GM04503 (cell line): ENCODE measurements at regions not wholly inside any gene's neighbourhood (a gene's known extent, or its start where the extent isn't known, plus 50 kb on each side); places are given as distances from the start of the nearest gene placed in this dataset.
"Not testable (repeated sequence)": the region's sequence is repeated elsewhere in the genome, so short reads cannot be mapped to it uniquely, and the experiment has no call there.

Source experiments
- DNase-seq: peaks from one replicate; pipeline ENCODE4 v3.0.0-alpha.2; 2012; ENCODE audit warnings: low read depth

GRCh38 chr13:24931450-24932251, 164.3 kb upstream of the PABPC3 start:
- DNase-seq = no peak

GRCh38 chr13:24933106-24934023, 162.6 kb upstream of the PABPC3 start:
- not testable (repeated sequence) for DNase-seq

DNA sequence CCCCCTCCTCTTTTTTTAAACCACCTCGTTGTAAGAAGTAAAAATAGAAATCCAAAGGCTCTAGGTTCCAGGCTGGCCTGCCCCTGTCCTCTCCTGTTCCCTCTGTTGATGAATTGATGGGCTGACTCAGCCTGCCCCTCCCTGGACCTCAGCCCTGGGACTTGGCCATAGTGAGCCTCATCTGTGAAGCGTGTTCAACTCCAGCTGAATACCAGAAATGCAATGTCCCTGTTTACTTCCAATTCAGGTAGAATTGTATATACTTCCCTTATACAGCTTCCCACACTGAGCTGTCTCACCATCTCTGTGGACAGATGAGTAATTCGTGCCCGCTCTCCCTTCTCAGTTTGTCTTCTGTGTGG, 161.9 kb upstream of the PABPC3 start:
- not testable (repeated sequence) for DNase-seq

DNA sequence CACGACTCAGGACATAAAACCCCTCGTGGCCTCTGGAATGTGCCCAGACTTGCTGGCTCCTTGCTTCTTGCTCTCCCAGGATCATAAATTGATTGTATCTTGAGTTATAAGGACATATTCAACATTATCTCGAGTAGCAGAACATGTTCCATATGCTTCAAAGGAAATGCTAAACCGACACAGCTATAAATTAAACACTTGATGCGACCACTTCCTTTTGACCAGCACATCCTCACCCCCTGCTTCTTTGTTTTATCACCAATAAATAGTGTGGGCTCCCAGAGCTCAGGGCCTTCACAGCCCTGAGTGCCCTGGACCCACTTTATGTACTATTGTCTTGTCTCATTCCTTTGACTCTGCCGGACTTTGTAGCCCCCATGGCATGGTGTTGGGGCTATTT, 157.0 kb upstream of the PABPC3 start:
- no peak for DNase-seq

DNA sequence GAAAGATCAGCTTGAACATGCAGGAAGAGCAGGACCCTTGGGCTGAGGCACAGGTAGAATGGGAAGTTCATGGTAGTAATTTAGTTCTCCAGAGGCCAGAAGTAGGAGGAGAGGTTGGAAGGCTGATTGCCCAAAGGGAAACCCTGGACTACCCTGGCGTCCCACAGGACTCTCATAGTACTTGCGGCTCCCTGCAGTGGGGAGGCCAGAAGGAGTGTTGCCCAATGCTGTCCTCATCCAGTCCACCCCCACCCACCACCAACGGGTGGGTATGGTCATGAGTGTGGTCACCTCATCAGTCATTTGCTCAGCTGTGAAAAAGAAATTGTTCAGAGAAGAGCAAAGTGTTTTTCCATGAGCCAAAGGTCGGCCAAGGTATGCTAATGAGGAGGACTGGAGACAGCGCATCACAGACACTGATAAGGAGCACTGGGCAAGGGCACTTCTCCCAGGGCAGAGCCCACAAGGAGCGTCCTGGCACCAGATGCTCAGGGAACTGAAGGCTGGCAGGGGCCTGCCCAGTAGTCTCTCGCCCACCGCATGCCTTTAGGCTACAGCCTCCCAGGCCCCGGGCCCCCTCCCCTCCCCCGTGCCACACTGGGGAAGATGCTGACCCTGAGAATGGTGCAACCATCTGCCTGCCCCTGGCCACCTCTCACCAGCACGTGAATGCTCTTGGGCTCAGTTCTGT, 154.8 kb upstream of the PABPC3 start:
- not testable (repeated sequence) for DNase-seq

GRCh38 chr13:24943136-24943535, 152.8 kb upstream of the PABPC3 start:
- no peak for DNase-seq

- not testable (repeated sequence) for DNase-seq
These were observed 151.9 kb upstream of the PABPC3 start for GRCh38 chr13:24944073-24944472.

- DNase-seq = not testable (repeated sequence)
These were observed 147.0 kb upstream of the PABPC3 start for GRCh38 chr13:24948977-24949376.

- DNase-seq = not testable (repeated sequence)
These were observed 145.3 kb upstream of the PABPC3 start for GRCh38 chr13:24950611-24951010.

- DNase-seq = not testable (repeated sequence)
These were observed 128.0 kb upstream of the PABPC3 start for GRCh38 chr13:24967970-24968369.

DNA sequence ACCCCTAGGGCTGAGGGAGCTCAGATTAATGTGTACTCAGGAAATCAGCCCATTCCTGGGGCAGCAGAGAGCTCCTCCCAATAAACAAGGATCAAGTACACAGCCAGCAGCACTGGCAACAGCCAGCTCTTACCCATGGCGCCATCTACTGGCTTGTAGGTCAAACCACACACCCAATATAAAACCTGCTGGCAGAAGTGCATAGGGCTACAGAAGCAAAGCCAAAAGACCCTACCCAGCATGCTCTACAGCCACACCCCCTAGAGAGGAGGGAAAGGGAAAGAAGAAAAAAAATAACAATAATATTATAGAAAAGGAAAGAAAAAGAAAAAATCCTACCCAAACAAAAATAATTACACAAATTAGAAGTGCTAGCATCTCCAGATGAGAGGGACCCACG, 127.5 kb upstream of the PABPC3 start:
- not testable (repeated sequence) for DNase-seq

DNA sequence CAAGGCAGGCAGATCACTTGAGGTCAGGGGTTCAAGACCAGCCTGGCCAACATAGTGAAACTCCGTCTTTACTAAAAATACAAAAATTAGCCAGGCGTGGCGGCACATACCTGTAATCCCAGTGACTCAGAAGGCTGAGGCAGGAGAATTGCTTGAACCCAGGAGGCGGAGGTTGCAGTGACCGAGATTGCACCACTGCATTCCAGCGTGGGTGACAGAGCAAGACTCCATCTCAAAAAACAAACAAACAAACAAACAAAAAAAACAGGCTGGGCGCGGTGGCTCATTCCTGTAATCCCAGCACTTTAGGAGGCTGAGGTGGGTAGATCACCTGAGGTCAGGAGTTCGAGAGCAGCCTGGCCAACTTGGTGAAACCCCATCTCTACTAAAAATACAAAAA, 122.8 kb upstream of the PABPC3 start:
- DNase-seq = not testable (repeated sequence)

DNA sequence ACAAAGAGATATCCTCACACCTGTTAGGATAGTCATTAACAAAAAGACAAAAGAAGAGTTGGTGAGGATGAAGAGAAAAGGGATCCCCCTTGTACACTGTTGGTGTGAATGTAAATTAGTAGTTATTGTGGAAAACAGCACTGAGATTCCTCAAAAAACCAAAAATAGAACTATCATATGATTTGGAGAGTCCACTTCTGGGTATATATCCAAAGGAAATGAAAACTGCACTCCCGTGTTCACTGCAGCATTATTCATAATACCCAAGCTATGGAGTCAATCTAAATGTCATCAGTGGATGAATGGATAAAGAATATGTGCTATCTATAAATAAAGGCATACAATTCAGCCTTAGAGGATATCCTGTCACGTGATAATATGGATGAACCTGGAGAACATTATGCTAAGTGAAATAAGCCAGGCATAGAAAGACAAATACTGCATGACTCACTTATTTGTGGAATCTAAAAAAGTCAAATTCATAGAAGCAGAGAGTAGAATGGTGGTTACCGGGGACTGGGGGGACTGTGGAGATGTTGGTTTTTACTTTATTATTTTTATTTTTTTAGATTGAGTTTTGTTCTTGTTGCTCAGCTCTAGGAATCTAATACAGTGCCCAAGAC, 114.6 kb upstream of the PABPC3 start:
- not testable (repeated sequence) for DNase-seq

DNA sequence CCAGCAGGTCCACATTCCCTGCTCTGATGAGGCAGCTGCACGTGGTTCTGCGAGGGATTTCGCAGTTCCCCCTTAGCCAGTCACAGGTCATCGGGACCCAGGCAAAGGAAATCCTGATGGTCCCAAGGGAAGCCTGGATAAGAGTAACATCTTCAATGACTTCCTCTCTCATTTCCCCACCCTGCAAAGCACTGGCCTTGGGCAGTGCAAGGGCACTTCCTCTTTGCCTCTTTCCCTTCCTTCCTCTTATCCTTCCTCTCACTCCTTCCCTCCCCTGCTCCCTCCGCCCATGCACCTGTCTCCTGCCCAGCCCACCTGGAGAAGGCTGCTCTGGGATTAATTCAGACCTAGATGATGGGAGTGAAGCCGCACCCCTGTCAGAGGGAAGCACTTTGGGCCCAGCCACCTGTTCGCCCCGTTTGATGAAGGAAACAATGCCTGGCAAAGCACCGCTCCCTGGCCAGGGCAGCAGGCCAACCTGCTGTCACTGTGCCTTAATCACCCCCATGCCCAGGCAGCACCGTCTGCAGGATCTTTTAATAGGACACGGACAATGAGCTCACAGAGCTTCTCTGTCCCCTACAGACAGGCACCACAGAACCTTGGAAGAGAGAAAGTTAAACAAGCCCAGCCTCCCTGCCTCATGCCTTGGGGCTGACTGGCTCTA, 113.5 kb upstream of the PABPC3 start:
- no peak for DNase-seq

DNA sequence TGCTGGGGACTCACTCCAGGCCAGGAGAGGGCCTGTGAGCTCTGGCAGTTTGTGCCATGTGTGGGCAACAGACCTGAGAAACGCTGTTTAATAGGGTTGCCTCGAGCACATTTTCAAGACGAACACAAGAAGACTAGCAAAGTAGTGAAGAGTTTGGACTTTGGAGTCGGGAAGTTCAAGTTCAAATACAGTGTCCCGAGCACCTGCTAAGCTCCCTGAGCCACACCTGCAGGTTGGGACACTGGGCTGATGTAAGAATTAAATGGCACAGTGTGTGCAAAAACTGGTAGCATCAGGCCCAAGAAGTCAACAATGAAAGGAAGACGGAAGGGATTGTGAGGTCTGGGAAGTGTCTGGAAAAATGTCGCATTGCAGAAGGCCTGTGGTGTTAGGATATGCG, 112.8 kb upstream of the PABPC3 start:
- DNase-seq = no peak

- DNase-seq = no peak
These were observed 111.8 kb upstream of the PABPC3 start for GRCh38 chr13:24984134-24984533.

GRCh38 chr13:24985107-24985506, 110.8 kb upstream of the PABPC3 start:
- no peak for DNase-seq

GRCh38 chr13:24985896-24986295, 110.0 kb upstream of the PABPC3 start:
- no peak for DNase-seq

GRCh38 chr13:24986826-24987225, 109.1 kb upstream of the PABPC3 start:
- DNase-seq = no peak

- not testable (repeated sequence) for DNase-seq
These were observed 106.0 kb upstream of the PABPC3 start for GRCh38 chr13:24989959-24990358.

DNA sequence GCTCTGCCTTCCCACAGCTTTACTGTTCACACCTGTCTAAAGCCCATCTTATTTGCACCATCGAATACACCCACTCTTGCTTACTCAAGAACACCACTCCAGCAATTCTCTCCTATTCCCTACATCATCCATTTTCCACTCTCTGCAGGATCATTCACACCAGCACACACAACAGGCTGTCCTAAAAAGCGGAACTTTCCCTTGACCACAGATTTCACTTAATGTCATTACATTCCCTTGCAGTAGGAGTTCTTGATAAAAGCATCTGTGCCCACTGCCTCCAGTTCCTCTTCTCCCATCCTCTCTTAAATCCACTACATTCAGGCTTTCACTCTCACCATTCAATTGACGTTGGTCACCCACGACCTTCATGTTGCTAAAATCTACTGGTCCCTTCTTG, 103.0 kb upstream of the PABPC3 start:
- not testable (repeated sequence) for DNase-seq
